Transverse colon (tissue), 4 donors: ENCODE measurements at regions not wholly inside any gene's neighbourhood (a gene's known extent, or its start where the extent isn't known, plus 50 kb on each side); places are given as distances from the start of the nearest gene placed in this dataset.

ENCODE experiments used
- DNase-seq: peaks from one replicate; pipeline ENCODE4 v3.0.0-alpha.2; 2019
- H3K27ac ChIP-seq, 4 donors: fragments of 200-600 bp; sonication (generic); 2 replicates each; pipeline ENCODE4 v1.5.1; 2016 to 2018; ENCODE audit warnings: inconsistent platforms in 4 of 4
- H3K27me3 ChIP-seq: fragments of 200-600 bp; sonication (generic); 2 replicates; pipeline ENCODE4 v1.5.1; 2017; ENCODE audit warnings: inconsistent platforms
- H3K36me3 ChIP-seq, 4 donors: fragments of 200-600 bp; sonication (generic); 2 replicates each; pipeline ENCODE4 v1.5.1; 2017 to 2019; ENCODE audit warnings: inconsistent platforms in 4 of 4
- H3K4me1 ChIP-seq, 4 donors: fragments of 200-600 bp; sonication (generic); 2 replicates each; pipeline ENCODE4 v1.5.1; 2017 to 2020; ENCODE audit warnings: inconsistent platforms in 4 of 4
- H3K4me3 ChIP-seq, 4 donors: fragments of 200-600 bp; sonication (generic); 1 replicate in 1 of 4; 2 replicates in 3 of 4; pipeline versions ENCODE4 v1.5.1 to v1.6.1; 2017 to 2019; ENCODE audit warnings: inconsistent platforms in 4 of 4
- H3K9me3 ChIP-seq, 2 donors: fragments of 200-600 bp; sonication (generic); 2 replicates each; pipeline ENCODE4 v1.5.1; 2017 to 2019; ENCODE audit warnings: inconsistent platforms in 2 of 2
- EP300 ChIP-seq: sonication (generic); formaldehyde crosslinking; IDR thresholded peaks from one replicate; pipeline ENCODE4 v1.6.1; 2017; ENCODE audit warnings: antibody characterized with exemption, low read depth
- POLR2A ChIP-seq: fragments of 450-650 bp; IDR thresholded peaks from one replicate; pipeline ENCODE4 v1.6.1; 2016; ENCODE audit warnings: antibody characterized with exemption, mild to moderate bottlenecking, moderate library complexity
- POLR2AphosphoS5 ChIP-seq, 3 donors: sonication (generic); formaldehyde crosslinking; IDR thresholded peaks; one replicate each; pipeline ENCODE4 v1.6.1; 2016; ENCODE audit warnings: antibody characterized with exemption in 3 of 3
- WGBS, 2 donors: methylation state at CpG; one replicate each; pipeline ENCODE4 v1.1.5; 2018; ENCODE audit warnings: low coverage in 1 of 2; 5-methylcytosine and 5-hydroxymethylcytosine counted together
- in situ Hi-C, 4 donors: fragments of 200-750 bp; cut with MboI; loops; one replicate each; pipeline versions ENCODE4 v1.15.0 to v1.15.1; 2017; ENCODE audit warnings: low sequenced_read_pairs in 3 of 4, low pct_ligation_motif_present in 1 of 4, low pct_unique_long_range_greater_than_20kb in 1 of 4
- intact Hi-C: fragments of 100-400 bp; cut with DNase I; formaldehyde crosslinking; loops from one replicate; pipeline ENCODE4 v1.15.1; 2023; ENCODE audit warnings: low total_unique reads
- TF ChIP-seq, protein P1 (sequence below), 5 experiments: fragments of 200-600 bp in 3 of 5; fragments of 450-650 bp in 2 of 5; sonication (generic) in 3 of 5; IDR thresholded peaks; 1 replicate in 2 of 5; 2 replicates in 3 of 5; pipeline ENCODE4 v1.5.1; 2016 to 2017; ENCODE audit warnings: antibody characterized with exemption in 5 of 5, inconsistent platforms in 3 of 5, mild to moderate bottlenecking in 2 of 5, moderate library complexity in 1 of 5

DNA sequence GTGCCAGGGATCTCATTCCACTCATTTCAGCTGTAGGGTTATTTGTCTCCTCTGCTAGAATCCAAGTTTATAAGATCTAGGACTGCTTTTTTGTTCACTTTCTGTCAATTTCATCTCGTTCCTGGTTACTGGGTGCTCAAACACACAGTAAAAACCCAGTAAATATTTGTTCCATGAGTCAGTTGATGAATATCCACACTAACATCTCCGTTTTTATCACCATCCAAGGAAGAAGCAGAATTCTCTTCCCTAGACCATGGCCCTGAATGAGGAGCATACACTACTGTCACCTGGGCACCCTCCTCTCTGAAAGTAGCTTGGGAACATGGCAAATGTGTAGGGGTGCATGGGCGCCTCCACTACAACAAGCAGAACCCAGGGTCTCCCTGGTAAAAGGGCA lies 390.8 kb downstream of the FOXO1 start:
- no peak overlapping the region for H3K4me3 ChIP-seq
- H3K27me3 ChIP-seq = no peaks in the 10 kb centered on the region
- no peaks in the 10 kb centered on the region for H3K36me3 ChIP-seq
- intact Hi-C loops = no loop called here
- H3K4me1 ChIP-seq = peaks cover 0 to 19% (median 4%) of the 10 kb centered on the region in 4 donors
- DNase-seq = no peak
- H3K27ac ChIP-seq = no peak overlapping the region
- 63 to 74% methylated on average over 1 to 3 of the region's 3 CpGs for WGBS, 2 donors
- no peaks in the 10 kb centered on the region for H3K9me3 ChIP-seq
- in situ Hi-C loops = no loop called here
- TF ChIP-seq, protein P1, sequence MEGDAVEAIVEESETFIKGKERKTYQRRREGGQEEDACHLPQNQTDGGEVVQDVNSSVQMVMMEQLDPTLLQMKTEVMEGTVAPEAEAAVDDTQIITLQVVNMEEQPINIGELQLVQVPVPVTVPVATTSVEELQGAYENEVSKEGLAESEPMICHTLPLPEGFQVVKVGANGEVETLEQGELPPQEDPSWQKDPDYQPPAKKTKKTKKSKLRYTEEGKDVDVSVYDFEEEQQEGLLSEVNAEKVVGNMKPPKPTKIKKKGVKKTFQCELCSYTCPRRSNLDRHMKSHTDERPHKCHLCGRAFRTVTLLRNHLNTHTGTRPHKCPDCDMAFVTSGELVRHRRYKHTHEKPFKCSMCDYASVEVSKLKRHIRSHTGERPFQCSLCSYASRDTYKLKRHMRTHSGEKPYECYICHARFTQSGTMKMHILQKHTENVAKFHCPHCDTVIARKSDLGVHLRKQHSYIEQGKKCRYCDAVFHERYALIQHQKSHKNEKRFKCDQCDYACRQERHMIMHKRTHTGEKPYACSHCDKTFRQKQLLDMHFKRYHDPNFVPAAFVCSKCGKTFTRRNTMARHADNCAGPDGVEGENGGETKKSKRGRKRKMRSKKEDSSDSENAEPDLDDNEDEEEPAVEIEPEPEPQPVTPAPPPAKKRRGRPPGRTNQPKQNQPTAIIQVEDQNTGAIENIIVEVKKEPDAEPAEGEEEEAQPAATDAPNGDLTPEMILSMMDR (IDR thresholded peaks at IDR 0.05) = no peak
- TF ChIP-seq EP300 = no peak
- TF ChIP-seq POLR2AphosphoS5 (IDR thresholded peaks at IDR 0.05) = no peak
- no peak for TF ChIP-seq POLR2A

DNA sequence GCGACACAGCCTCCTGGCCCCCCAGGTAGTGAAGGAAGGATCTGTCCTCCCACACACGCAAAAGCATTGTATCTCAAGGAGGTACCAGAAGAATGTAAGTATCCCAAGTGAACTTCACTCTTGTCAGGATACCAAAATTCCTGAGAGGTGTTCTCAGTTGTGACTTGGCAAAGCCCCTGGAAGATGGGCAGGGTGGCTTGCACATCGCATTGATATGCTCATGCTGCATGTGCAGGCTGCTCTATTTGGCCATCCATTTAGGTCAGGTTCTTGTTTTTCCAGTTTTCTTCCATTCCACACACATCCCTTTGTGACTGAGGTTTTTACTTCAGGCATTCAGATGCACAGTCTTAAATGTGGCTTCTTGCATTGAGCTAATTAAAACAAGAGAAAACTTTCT lies 382.8 kb downstream of the FOXO1 start:
- 94% methylated on average over 3 of the region's 3 CpGs for WGBS, 2 donors
- intact Hi-C loops = no loop called here

DNA sequence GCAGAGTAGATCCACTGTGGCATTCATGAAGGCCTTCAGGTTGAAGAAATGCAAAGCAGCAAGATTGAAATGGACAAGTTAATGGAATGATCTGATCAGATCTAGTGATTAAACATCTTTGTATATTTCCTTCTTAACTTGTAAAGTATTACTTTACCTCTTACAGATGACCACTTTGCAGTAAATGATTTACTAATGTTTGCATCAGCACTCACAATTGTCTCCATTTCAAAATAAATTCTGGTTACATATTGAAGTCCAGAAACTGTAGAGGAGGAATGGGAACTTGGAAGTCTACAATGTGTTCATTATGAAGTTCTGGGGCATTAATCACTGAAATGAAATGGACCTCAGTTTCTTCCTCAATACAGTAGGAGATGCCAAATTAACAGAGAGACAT lies 380.8 kb downstream of the FOXO1 start:
- Histone ChIP-seq H3K27me3 (no peaks in the 10 kb centered on the region), H3K9me3 (no peaks in the 10 kb centered on the region), H3K36me3 (no peaks in the 10 kb centered on the region), H3K27ac (no peak overlapping the region), H3K4me3 (no peak overlapping the region), H3K4me1 (no peaks in the 10 kb centered on the region)
- no peak for TF ChIP-seq POLR2A
- TF ChIP-seq POLR2AphosphoS5 (IDR thresholded peaks at IDR 0.05) = no peak
- TF ChIP-seq, protein P1 (IDR thresholded peaks at IDR 0.05) = no peak
- no peak for TF ChIP-seq EP300
- in situ Hi-C loops (no loop called here), intact Hi-C loops (no loop called here)
- DNase-seq = no peak

More for the DNA sequence above, 382.8 kb downstream of the FOXO1 start:
- Histone ChIP-seq H3K9me3 (no peaks in the 10 kb centered on the region), H3K4me3 (no peak overlapping the region), H3K27me3 (no peaks in the 10 kb centered on the region), H3K27ac (no peak overlapping the region), H3K4me1 (no peaks in the 10 kb centered on the region), H3K36me3 (no peaks in the 10 kb centered on the region)
- no peak for TF ChIP-seq EP300
- TF ChIP-seq POLR2A = no peak
- TF ChIP-seq, protein P1 (IDR thresholded peaks at IDR 0.05) = no peak
- TF ChIP-seq POLR2AphosphoS5 (IDR thresholded peaks at IDR 0.05) = no peak
- DNase-seq = no peak
- in situ Hi-C loops = no loop called here

DNA sequence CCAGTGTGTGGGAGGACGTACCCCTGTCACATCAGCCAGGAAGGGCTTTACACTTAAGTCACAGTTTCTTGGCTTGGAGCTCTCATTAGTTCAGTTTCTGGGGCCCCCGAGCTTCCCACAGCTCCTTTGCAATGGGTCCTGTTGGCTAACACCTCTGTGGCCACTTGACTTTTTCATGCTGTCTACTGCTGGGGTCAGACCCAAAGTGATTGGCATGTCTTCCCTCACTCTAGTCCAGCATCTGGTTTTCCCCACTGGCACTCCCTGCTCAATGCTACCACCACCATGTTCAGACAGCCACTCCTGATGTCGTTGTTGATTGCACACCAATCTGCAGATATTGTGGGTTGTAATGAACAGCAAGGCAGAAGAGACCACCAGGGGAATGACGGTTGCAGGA lies 379.0 kb downstream of the FOXO1 start:
- WGBS, 2 donors = 82% methylated on average over 4 of the region's 4 CpGs; no CpG with 5 or more reads in 1 of the 2 donors
- Histone ChIP-seq H3K4me1 (no peaks in the 10 kb centered on the region), H3K9me3 (no peaks in the 10 kb centered on the region), H3K27ac (no peak overlapping the region), H3K4me3 (no peak overlapping the region), H3K27me3 (no peaks in the 10 kb centered on the region), H3K36me3 (no peaks in the 10 kb centered on the region)
- in situ Hi-C loops = no loop called here
- TF ChIP-seq POLR2A = no peak
- no peak for TF ChIP-seq POLR2AphosphoS5 (IDR thresholded peaks at IDR 0.05)
- TF ChIP-seq EP300 = no peak
- TF ChIP-seq, protein P1 (IDR thresholded peaks at IDR 0.05) = no peak
- DNase-seq = no peak
- intact Hi-C loops = no loop called here
